ENCODE measurements at regions not wholly inside any gene's neighbourhood (a gene's known extent, or its start where the extent isn't known, plus 50 kb on each side); places are given as distances from the start of the nearest gene placed in this dataset.

DNA sequence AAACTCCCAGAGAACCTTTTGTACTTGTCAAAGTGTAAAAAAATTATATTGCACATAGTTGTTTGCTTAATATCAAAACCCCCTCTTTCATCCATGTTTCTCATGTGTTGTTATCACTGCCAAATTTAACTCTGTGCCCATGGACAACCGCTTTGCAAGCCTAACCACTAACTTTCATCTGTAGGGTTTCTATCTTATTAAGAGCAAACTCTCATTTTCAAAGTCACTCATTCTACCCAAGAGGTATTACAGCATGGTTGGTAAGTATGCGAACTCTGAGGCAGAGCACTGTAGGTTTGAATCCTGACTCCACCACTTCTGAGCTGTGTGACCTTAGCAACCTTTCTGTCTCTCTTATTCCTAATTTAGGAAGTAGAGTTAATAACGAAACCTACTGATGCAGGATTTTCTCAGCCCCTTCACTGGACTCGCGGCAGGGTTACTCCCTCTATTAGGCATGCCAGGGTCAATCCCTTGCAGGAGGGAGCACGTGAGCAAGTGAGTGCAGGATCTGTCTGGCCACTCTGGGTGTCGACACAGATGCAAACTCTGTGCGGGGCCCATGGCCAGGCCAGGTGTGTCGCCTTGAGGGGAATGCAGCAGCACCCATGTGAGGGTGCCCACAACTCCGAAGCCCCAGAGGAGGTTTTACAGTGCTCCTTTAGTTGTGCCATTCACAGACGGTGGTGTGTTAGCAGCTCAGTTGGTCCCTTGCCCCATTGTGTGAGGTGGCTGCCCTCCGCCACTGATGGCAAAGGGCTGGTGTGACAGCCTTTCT, 361.5 kb upstream of the ADGRL2 start:
- DNase-seq = no peak
- no peak overlapping the region for H3K27ac Mint-ChIP-seq
- no peaks in the 10 kb centered on the region for H3K36me3 ChIP-seq (replicated peaks in 1 of 2; ENCODE audit: control insufficient read depth in 1 of 2, insufficient read depth in 2 of 2, low read length in 2 of 2)
- no peak overlapping the region for H2AFZ ChIP-seq (ENCODE audit: insufficient read depth, low read depth, low read length, poor library complexity, severe bottlenecking)
- TF ChIP-seq, protein P1, sequence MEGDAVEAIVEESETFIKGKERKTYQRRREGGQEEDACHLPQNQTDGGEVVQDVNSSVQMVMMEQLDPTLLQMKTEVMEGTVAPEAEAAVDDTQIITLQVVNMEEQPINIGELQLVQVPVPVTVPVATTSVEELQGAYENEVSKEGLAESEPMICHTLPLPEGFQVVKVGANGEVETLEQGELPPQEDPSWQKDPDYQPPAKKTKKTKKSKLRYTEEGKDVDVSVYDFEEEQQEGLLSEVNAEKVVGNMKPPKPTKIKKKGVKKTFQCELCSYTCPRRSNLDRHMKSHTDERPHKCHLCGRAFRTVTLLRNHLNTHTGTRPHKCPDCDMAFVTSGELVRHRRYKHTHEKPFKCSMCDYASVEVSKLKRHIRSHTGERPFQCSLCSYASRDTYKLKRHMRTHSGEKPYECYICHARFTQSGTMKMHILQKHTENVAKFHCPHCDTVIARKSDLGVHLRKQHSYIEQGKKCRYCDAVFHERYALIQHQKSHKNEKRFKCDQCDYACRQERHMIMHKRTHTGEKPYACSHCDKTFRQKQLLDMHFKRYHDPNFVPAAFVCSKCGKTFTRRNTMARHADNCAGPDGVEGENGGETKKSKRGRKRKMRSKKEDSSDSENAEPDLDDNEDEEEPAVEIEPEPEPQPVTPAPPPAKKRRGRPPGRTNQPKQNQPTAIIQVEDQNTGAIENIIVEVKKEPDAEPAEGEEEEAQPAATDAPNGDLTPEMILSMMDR (IDR thresholded peaks at IDR 0.05) = no peak
- H3K27me3 ChIP-seq (ENCODE audit: control insufficient read depth in 2 of 2, insufficient read depth in 2 of 2, low read length in 2 of 2) = no peaks in the 10 kb centered on the region
- no peak overlapping the region for H3K4me2 ChIP-seq (replicated peaks; ENCODE audit: extremely low read depth, low read length, poor library complexity, severe bottlenecking)
- no peaks in the 10 kb centered on the region for H3K4me1 ChIP-seq (ENCODE audit: control insufficient read depth in 1 of 2, insufficient read depth in 2 of 2, low read length in 2 of 2)
- peaks cover 4 to 14% (median 7%) of the 10 kb centered on the region in 7 donors for H3K9me3 Mint-ChIP-seq
- no peak overlapping the region for H3K4me3 Mint-ChIP-seq
- intact Hi-C loops (cut with micrococcal nuclease) = no loop called here
- H3K9me3 ChIP-seq (replicated peaks in 1 of 2; ENCODE audit: control insufficient read depth in 1 of 2, insufficient read depth in 1 of 2, low read length in 2 of 2) = peaks cover 8% of the 10 kb centered on the region in 2 donors
- no peaks in the 10 kb centered on the region for H3K36me3 Mint-ChIP-seq
- no peak overlapping the region for H3K27ac ChIP-seq (ENCODE audit: low read depth in 1 of 2, low read length in 2 of 2)
- H4K20me1 ChIP-seq (ENCODE audit: insufficient read depth, low read length) = no peaks in the 10 kb centered on the region
- H3K4me3 ChIP-seq (replicated peaks in 1 of 3; ENCODE audit: low read depth in 2 of 3, low read length in 3 of 3) = no peak overlapping the region
- no peaks in the 10 kb centered on the region for H3K4me1 Mint-ChIP-seq
- peaks cover 0 to 2% (median 0%) of the 10 kb centered on the region in 3 donors for H3K27me3 Mint-ChIP-seq (ENCODE audit: low read depth in 3 of 3)
- H3K79me2 ChIP-seq (ENCODE audit: insufficient read depth, low read length) = no peaks in the 10 kb centered on the region
- no peak overlapping the region for H3K9ac ChIP-seq (ENCODE audit: insufficient read depth, low read length, poor library complexity, severe bottlenecking)
- WGBS (ENCODE audit: insufficient coverage) = 96% methylated on average over 9 of the region's 12 CpGs

DNA sequence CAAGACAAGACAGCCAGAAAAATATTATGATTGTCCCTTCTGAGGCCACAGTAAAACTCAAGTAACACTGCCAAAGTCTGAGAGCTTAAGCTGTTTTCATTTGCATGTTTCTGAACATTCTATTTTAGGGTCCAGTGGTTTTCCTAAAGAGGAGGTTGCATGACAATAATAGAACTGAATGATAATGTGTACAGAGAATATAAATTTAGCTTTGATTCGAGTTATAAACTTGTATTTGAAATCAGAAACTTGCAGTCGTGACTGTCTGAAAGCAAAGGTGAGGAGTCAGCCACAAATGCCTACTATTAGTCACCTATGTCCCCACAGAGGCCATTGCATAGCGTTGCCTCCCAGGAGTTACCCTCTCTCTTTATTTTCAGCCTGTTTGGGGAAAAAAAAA, 363.1 kb upstream of the ADGRL2 start:
- peaks cover 4 to 13% (median 7%) of the 10 kb centered on the region in 7 donors for H3K9me3 Mint-ChIP-seq
- H2AFZ ChIP-seq (ENCODE audit: insufficient read depth, low read depth, low read length, poor library complexity, severe bottlenecking) = no peak overlapping the region
- intact Hi-C loops (cut with micrococcal nuclease) = no loop called here
- no peaks in the 10 kb centered on the region for H3K36me3 ChIP-seq (replicated peaks in 1 of 2; ENCODE audit: control insufficient read depth in 1 of 2, insufficient read depth in 2 of 2, low read length in 2 of 2)
- H3K4me3 ChIP-seq (replicated peaks in 1 of 3; ENCODE audit: low read depth in 2 of 3, low read length in 3 of 3) = no peak overlapping the region
- no peaks in the 10 kb centered on the region for H3K4me1 Mint-ChIP-seq
- WGBS (ENCODE audit: insufficient coverage) = 67% methylated on average over 1 of the region's 3 CpGs
- H3K79me2 ChIP-seq (ENCODE audit: insufficient read depth, low read length) = no peaks in the 10 kb centered on the region
- no peaks in the 10 kb centered on the region for H3K4me1 ChIP-seq (ENCODE audit: control insufficient read depth in 1 of 2, insufficient read depth in 2 of 2, low read length in 2 of 2)
- no peak overlapping the region for H3K27ac Mint-ChIP-seq
- H3K27me3 Mint-ChIP-seq (ENCODE audit: low read depth in 3 of 3) = no peaks in the 10 kb centered on the region
- TF ChIP-seq, protein P1 (IDR thresholded peaks at IDR 0.05) = no peak
- no peak overlapping the region for H3K9ac ChIP-seq (ENCODE audit: insufficient read depth, low read length, poor library complexity, severe bottlenecking)
- no peaks in the 10 kb centered on the region for H3K27me3 ChIP-seq (ENCODE audit: control insufficient read depth in 2 of 2, insufficient read depth in 2 of 2, low read length in 2 of 2)
- DNase-seq = no peak
- H3K36me3 Mint-ChIP-seq = no peaks in the 10 kb centered on the region
- H3K27ac ChIP-seq (ENCODE audit: low read depth in 1 of 2, low read length in 2 of 2) = no peak overlapping the region
- H3K4me3 Mint-ChIP-seq = no peak overlapping the region
- no peak overlapping the region for H3K4me2 ChIP-seq (replicated peaks; ENCODE audit: extremely low read depth, low read length, poor library complexity, severe bottlenecking)
- peaks cover 8% of the 10 kb centered on the region in 2 donors for H3K9me3 ChIP-seq (replicated peaks in 1 of 2; ENCODE audit: control insufficient read depth in 1 of 2, insufficient read depth in 1 of 2, low read length in 2 of 2)
- H4K20me1 ChIP-seq (ENCODE audit: insufficient read depth, low read length) = no peaks in the 10 kb centered on the region
